ENCODE measurements at regions not wholly inside any gene's neighbourhood (a gene's known extent, or its start where the extent isn't known, plus 50 kb on each side); places are given as distances from the start of the nearest gene placed in this dataset.

DNA sequence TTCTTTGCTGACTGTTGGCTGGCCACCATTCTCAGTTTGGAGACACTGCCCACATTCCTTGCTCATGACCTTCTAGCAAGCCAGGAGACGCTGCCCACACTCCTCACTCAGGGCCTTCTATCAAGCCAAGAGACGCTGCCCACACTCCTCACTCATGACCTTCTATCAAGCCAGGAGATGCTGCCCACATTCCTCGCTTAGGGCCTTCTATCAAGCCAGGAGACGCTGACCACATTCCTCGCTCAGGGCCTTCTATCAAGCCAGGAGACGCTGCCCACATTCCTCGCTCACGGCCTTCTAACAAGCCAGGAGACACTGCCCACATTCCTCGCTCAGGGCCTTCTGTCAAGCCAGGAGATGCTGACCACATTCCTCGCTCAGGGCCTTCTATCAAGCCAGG lies 131.3 kb upstream of the CBLN2 start:
- TF ChIP-seq, protein P1, sequence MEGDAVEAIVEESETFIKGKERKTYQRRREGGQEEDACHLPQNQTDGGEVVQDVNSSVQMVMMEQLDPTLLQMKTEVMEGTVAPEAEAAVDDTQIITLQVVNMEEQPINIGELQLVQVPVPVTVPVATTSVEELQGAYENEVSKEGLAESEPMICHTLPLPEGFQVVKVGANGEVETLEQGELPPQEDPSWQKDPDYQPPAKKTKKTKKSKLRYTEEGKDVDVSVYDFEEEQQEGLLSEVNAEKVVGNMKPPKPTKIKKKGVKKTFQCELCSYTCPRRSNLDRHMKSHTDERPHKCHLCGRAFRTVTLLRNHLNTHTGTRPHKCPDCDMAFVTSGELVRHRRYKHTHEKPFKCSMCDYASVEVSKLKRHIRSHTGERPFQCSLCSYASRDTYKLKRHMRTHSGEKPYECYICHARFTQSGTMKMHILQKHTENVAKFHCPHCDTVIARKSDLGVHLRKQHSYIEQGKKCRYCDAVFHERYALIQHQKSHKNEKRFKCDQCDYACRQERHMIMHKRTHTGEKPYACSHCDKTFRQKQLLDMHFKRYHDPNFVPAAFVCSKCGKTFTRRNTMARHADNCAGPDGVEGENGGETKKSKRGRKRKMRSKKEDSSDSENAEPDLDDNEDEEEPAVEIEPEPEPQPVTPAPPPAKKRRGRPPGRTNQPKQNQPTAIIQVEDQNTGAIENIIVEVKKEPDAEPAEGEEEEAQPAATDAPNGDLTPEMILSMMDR (IDR thresholded peaks at IDR 0.05; ENCODE audit: control extremely low read depth in 1 of 3, insufficient read depth in 1 of 3, low read depth in 1 of 3, low read length in 3 of 3), result no peak
- no peak for TF ChIP-seq RAD21 (IDR thresholded peaks at IDR 0.05 in 1 of 2, conservative IDR thresholded peaks at IDR 0.05 in 1 of 2; ENCODE audit: low read depth in 2 of 2, low read length in 2 of 2)
- no peak for TF ChIP-seq SUZ12 (IDR thresholded peaks at IDR 0.05; ENCODE audit: low read length)
- TF ChIP-seq NRF1 (IDR thresholded peaks at IDR 0.05; ENCODE audit: low read depth, low read length), result no peak
- TF ChIP-seq POLR2AphosphoS5 (IDR thresholded peaks at IDR 0.05; ENCODE audit: low read depth, low read length), result no peak
